ENCODE measurements at regions not wholly inside any gene's neighbourhood (a gene's known extent, or its start where the extent isn't known, plus 50 kb on each side); places are given as distances from the start of the nearest gene placed in this dataset.

- Histone ChIP-seq H3K27ac (no peak overlapping the region), H3K27me3 (ENCODE audit: insufficient read depth, low read depth, severe bottlenecking) (no peaks in the 10 kb centered on the region), H3K9me3 (ENCODE audit: severe bottlenecking) (no peaks in the 10 kb centered on the region), H3K4me3 (ENCODE audit: low read depth, low read length) (no peak overlapping the region), H3K36me3 (no peaks in the 10 kb centered on the region)
- TF ChIP-seq, protein P1, sequence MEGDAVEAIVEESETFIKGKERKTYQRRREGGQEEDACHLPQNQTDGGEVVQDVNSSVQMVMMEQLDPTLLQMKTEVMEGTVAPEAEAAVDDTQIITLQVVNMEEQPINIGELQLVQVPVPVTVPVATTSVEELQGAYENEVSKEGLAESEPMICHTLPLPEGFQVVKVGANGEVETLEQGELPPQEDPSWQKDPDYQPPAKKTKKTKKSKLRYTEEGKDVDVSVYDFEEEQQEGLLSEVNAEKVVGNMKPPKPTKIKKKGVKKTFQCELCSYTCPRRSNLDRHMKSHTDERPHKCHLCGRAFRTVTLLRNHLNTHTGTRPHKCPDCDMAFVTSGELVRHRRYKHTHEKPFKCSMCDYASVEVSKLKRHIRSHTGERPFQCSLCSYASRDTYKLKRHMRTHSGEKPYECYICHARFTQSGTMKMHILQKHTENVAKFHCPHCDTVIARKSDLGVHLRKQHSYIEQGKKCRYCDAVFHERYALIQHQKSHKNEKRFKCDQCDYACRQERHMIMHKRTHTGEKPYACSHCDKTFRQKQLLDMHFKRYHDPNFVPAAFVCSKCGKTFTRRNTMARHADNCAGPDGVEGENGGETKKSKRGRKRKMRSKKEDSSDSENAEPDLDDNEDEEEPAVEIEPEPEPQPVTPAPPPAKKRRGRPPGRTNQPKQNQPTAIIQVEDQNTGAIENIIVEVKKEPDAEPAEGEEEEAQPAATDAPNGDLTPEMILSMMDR (IDR thresholded peaks at IDR 0.05; ENCODE audit: low read depth, low read length): no peak
- DNase-seq: no peak
Measured at GRCh38 chr2:217014328-217015105, 154.7 kb upstream of the TNP1 start.

DNA sequence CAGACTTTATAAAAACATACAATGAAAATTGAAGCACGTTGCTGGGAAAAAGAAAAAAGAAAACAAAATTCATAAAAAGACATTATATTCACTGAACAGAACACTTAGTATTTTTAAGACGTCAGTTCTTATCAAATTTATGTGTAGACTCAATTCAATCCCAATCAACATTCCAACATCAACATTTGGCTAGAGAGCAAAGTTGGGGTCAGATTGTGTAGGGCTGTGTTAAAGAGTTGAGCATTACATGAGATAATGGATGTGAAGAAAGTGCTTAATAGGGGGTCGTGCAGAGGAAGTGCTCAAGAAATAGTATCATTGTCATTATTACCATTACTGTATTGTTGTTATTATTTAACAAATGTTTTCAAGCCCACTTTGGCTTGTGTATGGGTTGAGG, 154.1 kb upstream of the TNP1 start:
- H3K27me3 ChIP-seq (ENCODE audit: insufficient read depth, low read depth, severe bottlenecking): no peaks in the 10 kb centered on the region
- no peaks in the 10 kb centered on the region for H3K36me3 ChIP-seq
- TF ChIP-seq, protein P1 (IDR thresholded peaks at IDR 0.05; ENCODE audit: low read depth, low read length): no peak
- no peak overlapping the region for H3K27ac ChIP-seq
- H3K4me3 ChIP-seq (ENCODE audit: low read depth, low read length): no peak overlapping the region
- no peak for DNase-seq
- no peaks in the 10 kb centered on the region for H3K9me3 ChIP-seq (ENCODE audit: severe bottlenecking)

DNA sequence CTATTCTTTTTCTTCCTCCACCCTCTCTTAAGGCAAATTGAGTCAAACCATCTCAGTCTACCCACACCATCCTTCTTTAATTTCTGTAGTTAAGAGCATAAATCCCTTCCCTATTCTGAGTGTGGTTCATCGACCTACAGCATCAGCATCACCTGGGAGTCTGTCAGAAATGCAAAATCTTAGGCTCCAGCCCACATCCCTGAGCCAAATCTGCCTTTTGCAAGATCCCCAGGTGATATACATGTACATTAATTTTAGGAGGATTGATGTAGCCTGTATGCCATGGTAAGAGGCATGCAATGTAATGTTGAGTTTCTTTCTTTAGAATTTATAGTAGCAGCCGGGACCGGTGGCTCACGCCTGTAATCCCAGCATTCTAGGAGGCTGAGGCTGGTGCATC, 151.7 kb upstream of the TNP1 start:
- H3K27ac ChIP-seq: no peak overlapping the region
- H3K36me3 ChIP-seq: no peaks in the 10 kb centered on the region
- DNase-seq: no peak
- H3K4me3 ChIP-seq (ENCODE audit: low read depth, low read length): no peak overlapping the region
- TF ChIP-seq, protein P1 (IDR thresholded peaks at IDR 0.05; ENCODE audit: low read depth, low read length): no peak
- no peaks in the 10 kb centered on the region for H3K27me3 ChIP-seq (ENCODE audit: insufficient read depth, low read depth, severe bottlenecking)
- no peaks in the 10 kb centered on the region for H3K9me3 ChIP-seq (ENCODE audit: severe bottlenecking)

DNA sequence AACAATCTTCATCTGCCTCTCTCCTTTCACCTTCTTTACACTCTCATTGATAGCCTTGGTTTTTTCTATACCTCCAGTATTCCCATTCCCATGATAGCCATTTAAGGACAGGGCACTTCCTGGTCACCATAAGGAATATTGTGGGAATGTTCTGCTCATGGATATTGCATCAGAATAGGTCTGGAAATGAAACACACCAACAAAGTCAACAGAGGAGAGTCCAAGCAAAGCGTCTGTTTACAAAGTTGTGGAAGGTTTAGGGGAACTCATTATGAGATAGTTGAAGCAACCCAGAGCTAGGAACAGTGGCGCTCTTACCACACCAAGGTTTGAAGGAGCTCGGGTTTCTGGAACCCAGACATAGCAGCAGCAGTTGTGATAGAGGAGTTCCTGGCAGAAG, 150.3 kb upstream of the TNP1 start:
- no peak overlapping the region for H3K27ac ChIP-seq
- TF ChIP-seq, protein P1 (IDR thresholded peaks at IDR 0.05; ENCODE audit: low read depth, low read length): no peak
- no peaks in the 10 kb centered on the region for H3K27me3 ChIP-seq (ENCODE audit: insufficient read depth, low read depth, severe bottlenecking)
- H3K9me3 ChIP-seq (ENCODE audit: severe bottlenecking): no peaks in the 10 kb centered on the region
- no peak overlapping the region for H3K4me3 ChIP-seq (ENCODE audit: low read depth, low read length)
- no peaks in the 10 kb centered on the region for H3K36me3 ChIP-seq
- DNase-seq: no peak

DNA sequence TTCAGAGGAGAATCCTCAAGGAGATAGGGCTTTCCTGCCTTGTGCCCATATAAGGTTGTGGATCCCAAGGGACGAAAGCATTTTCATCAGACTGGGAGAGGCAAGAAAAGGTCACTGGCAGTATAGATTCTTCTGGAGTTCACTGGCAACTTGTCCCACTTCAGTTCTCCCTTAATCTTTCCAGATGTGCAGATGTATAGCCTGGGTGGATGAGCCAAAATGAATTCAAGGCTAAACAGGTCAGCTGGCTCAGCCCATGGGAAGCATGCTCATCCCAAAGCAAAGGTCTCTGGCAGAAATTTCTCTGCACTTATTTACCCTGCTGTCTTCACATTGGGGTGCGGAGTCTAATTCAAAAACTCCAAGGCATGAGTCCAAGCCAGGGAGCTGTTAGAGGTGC, 148.9 kb upstream of the TNP1 start:
- Histone ChIP-seq H3K9me3 (ENCODE audit: severe bottlenecking) (no peaks in the 10 kb centered on the region), H3K27ac (no peak overlapping the region), H3K27me3 (ENCODE audit: insufficient read depth, low read depth, severe bottlenecking) (no peaks in the 10 kb centered on the region), H3K36me3 (no peaks in the 10 kb centered on the region), H3K4me3 (ENCODE audit: low read depth, low read length) (no peak overlapping the region)
- TF ChIP-seq, protein P1 (IDR thresholded peaks at IDR 0.05; ENCODE audit: low read depth, low read length): no peak
- DNase-seq: no peak

DNA sequence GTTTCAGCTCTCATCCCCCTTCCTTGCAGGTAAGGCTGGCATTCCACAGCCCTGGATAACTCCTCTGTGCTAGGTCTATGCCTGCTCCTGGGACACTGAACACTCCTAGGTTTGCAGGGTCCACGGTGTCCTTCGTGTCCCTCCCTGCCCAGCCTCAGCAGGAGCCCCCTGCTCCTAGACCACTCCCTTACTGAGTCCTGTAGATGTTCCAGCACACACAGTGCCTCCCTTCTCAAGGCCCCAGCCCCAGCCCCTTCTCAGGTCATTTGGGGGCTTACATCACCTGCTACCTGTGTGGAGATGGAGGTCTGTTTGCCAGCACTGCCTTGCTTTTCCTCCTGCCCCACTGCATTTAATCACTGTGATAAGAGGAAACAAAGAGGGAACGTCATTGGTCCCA, 146.4 kb upstream of the TNP1 start:
- DNase-seq: no peak
- no peaks in the 10 kb centered on the region for H3K9me3 ChIP-seq (ENCODE audit: severe bottlenecking)
- no peaks in the 10 kb centered on the region for H3K27me3 ChIP-seq (ENCODE audit: insufficient read depth, low read depth, severe bottlenecking)
- H3K4me3 ChIP-seq (ENCODE audit: low read depth, low read length): no peak overlapping the region
- TF ChIP-seq, protein P1 (IDR thresholded peaks at IDR 0.05; ENCODE audit: low read depth, low read length): no peak
- H3K36me3 ChIP-seq: no peaks in the 10 kb centered on the region
- no peak overlapping the region for H3K27ac ChIP-seq

Data from WERI-Rb-1 (cell line).